ENCODE measurements at regions not wholly inside any gene's neighbourhood (a gene's known extent, or its start where the extent isn't known, plus 50 kb on each side); places are given as distances from the start of the nearest gene placed in this dataset.

- no peak for TF ChIP-seq POLR2A (IDR thresholded peaks at IDR 0.05)
- no peak for TF ChIP-seq CTCF (IDR thresholded peaks at IDR 0.05)
- no peak for TF ChIP-seq POLR2AphosphoS5 (IDR thresholded peaks at IDR 0.05)
Observed at GRCh38 chr11:97525273-97525672, 1135.5 kb downstream of the JRKL start.

All from breast epithelium (tissue), 3 donors.